ENCODE measurements at regions not wholly inside any gene's neighbourhood (a gene's known extent, or its start where the extent isn't known, plus 50 kb on each side); places are given as distances from the start of the nearest gene placed in this dataset.

DNA sequence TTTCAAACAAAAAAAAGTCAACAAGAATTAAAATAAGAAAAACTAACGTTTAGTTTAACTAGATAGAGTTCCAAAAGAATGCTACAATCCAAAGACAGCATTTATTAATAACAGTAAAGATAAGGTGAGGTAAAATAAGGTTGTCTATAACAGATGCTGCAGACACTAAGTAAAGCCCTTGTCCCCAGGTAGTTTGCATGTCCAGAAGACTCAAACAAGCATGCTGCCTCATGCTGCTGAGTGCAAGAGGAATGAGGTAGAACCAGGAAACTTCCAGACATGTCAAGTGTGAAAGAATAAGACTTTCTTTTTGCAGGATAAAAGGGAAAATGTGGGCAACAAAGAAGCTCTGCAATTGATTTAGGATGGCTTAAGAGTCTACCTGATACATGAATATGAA, 439.2 kb downstream of the PLOD2 start:
- peaks cover 3% of the 10 kb centered on the region for H3K9me3 Mint-ChIP-seq
- no peaks in the 10 kb centered on the region for H3K27me3 Mint-ChIP-seq
- no peaks in the 10 kb centered on the region for H3K4me1 Mint-ChIP-seq (ENCODE audit: unreplicated experiment)
- H3K27ac Mint-ChIP-seq, result no peak overlapping the region
- no peak for DNase-seq (ENCODE audit: extremely low spot score, unreplicated experiment)
- no peak overlapping the region for H3K4me3 Mint-ChIP-seq
- TF ChIP-seq CTCF (conservative IDR thresholded peaks at IDR 0.05), result no peak
- no peaks in the 10 kb centered on the region for H3K36me3 Mint-ChIP-seq

GRCh38 chr3:145727476-145727875, 433.5 kb downstream of the PLOD2 start:
- Mint-ChIP-seq H3K36me3 (no peaks in the 10 kb centered on the region), H3K9me3 (no peaks in the 10 kb centered on the region), H3K27ac (no peak overlapping the region), H3K4me3 (no peak overlapping the region), H3K27me3 (no peaks in the 10 kb centered on the region), H3K4me1 (ENCODE audit: unreplicated experiment) (no peaks in the 10 kb centered on the region)
- no peak for TF ChIP-seq CTCF (conservative IDR thresholded peaks at IDR 0.05)
- no peak for DNase-seq (ENCODE audit: extremely low spot score, unreplicated experiment)

GRCh38 chr3:145735631-145736030, 425.4 kb downstream of the PLOD2 start:
- Mint-ChIP-seq H3K9me3 (no peaks in the 10 kb centered on the region), H3K27ac (peak overlapping the region; percentile 61), H3K4me1 (ENCODE audit: unreplicated experiment) (no peaks in the 10 kb centered on the region), H3K36me3 (no peaks in the 10 kb centered on the region), H3K4me3 (peak overlapping the region; percentile 12), H3K27me3 (no peaks in the 10 kb centered on the region)
- TF ChIP-seq CTCF (conservative IDR thresholded peaks at IDR 0.05), result no peak
- DNase-seq (ENCODE audit: extremely low spot score, unreplicated experiment), result no peak

DNA sequence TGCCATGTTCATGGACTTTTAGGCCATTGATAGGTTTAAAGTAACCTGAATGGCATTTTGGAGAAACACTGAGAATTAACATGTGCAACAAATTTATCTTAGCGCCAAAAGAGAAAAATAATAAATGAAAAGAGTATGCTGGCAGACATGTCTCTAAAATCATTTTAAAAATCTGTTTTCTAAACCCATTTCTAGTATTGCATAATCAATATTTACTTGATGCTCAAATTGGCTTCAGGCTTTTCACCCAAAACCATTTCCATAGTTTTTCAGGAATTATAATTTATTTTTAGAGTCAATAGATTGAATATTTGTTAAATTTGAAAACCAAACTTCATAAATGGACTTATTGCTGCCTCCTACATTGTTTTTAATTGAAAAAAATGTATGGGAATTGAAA, 423.0 kb downstream of the PLOD2 start:
- Mint-ChIP-seq H3K36me3 (no peaks in the 10 kb centered on the region), H3K4me1 (ENCODE audit: unreplicated experiment) (no peaks in the 10 kb centered on the region), H3K9me3 (no peaks in the 10 kb centered on the region), H3K27me3 (no peaks in the 10 kb centered on the region), H3K4me3 (no peak overlapping the region), H3K27ac (no peak overlapping the region)
- no peak for DNase-seq (ENCODE audit: extremely low spot score, unreplicated experiment)
- no peak for TF ChIP-seq CTCF (conservative IDR thresholded peaks at IDR 0.05)

- H3K27me3 Mint-ChIP-seq, result no peaks in the 10 kb centered on the region
- no peak overlapping the region for H3K27ac Mint-ChIP-seq
- no peaks in the 10 kb centered on the region for H3K4me1 Mint-ChIP-seq (ENCODE audit: unreplicated experiment)
- no peaks in the 10 kb centered on the region for H3K36me3 Mint-ChIP-seq
- no peak for DNase-seq (ENCODE audit: extremely low spot score, unreplicated experiment)
- H3K4me3 Mint-ChIP-seq, result no peak overlapping the region
- TF ChIP-seq CTCF (conservative IDR thresholded peaks at IDR 0.05), result no peak
- H3K9me3 Mint-ChIP-seq, result no peaks in the 10 kb centered on the region
Observed at GRCh38 chr3:145739926-145740325, 421.1 kb downstream of the PLOD2 start.

GRCh38 chr3:145750657-145751056, 410.3 kb downstream of the PLOD2 start:
- Mint-ChIP-seq H3K4me1 (ENCODE audit: unreplicated experiment) (peaks cover 5% of the 10 kb centered on the region), H3K27me3 (no peaks in the 10 kb centered on the region), H3K4me3 (no peak overlapping the region), H3K9me3 (no peaks in the 10 kb centered on the region), H3K27ac (no peak overlapping the region), H3K36me3 (no peaks in the 10 kb centered on the region)
- no peak for TF ChIP-seq CTCF (conservative IDR thresholded peaks at IDR 0.05)
- no peak for DNase-seq (ENCODE audit: extremely low spot score, unreplicated experiment)
